DMS79 treated with DMSO at 0.1 percent for 48 hours (cell line): ENCODE measurements at regions not wholly inside any gene's neighbourhood (a gene's known extent, or its start where the extent isn't known, plus 50 kb on each side); places are given as distances from the start of the nearest gene placed in this dataset.
"Not testable (repeated sequence)": the region's sequence is repeated elsewhere in the genome, so short reads cannot be mapped to it uniquely, and the experiment has no call there.

Source experiments
- DNase-seq: peaks from one replicate; lab custom pipeline; 2025; lab: John Stamatoyannopoulos, UW

DNA sequence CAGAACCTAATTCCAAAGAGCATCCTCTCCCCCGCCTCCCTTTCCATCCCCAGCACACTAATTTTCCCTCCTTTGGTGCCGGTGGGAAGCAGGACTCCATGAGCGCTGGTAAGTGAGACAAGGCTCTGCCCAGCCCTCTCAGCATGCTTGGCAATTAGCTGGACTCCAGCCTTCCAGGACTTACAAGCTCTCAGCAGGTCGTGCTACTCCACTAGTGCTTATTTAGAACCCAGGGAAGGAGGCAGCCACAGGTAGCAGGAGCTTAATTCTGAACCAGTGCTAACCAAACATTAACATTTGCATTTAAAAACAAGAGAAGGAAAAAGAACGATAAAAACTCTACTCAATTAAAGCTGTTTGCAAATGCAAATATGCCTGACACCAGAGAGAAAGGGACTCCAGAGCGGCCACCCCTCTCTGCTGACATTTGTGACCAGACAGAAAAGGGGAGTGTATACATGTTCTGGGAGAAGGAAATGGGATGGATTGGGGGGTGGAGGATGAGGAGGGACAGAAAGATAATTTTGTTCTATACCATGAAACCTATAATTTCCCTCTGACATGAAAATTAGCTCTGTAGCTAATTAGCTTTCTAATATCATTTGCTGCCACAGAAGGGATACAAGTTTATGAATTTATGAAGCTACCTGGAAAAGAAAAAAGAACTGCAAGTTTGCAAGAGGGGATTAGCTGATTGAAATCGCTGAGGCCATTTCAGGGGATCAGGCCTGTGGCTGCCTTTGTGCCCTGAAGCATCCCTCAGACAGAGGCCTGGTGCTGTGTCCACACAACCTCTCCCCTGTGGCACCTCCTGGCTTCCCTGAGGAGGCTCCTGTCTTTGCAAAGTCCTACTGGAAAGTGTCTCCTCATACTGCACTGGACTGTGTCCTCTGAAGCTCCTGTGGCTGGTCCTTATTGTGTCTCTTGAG, 266.3 kb downstream of the SEC61B start:
- DNase-seq = no peak

GRCh38 chr9:99489060-99489413, 267.0 kb downstream of the SEC61B start:
- DNase-seq = no peak

- no peak for DNase-seq
These were observed 268.6 kb downstream of the SEC61B start for GRCh38 chr9:99490729-99491128.

GRCh38 chr9:99491408-99492158, 269.5 kb downstream of the SEC61B start:
- DNase-seq = no peak

DNA sequence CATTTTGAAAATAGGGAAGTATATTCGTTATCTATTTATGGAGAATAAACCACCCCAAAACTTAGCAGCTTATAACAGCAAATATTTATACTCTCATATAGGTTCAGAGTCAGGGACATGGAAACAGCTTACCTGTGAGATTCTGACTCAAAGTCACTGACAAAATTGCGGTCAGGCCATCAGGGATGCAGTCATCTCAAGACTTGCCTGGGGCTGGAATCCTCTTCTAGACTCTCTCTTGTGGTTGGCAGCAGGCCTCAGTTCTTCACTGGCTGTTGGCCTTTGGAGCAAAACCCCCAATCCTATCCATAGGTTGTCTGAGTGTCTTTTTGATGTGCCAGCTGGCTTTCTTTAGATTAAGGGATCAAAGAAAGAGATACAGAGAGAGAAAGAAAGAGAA, 275.6 kb downstream of the SEC61B start:
- no peak for DNase-seq

- DNase-seq = not testable (repeated sequence)
These were observed 276.9 kb downstream of the SEC61B start for GRCh38 chr9:99498979-99499378.

- no peak for DNase-seq
These were observed 283.9 kb downstream of the SEC61B start for GRCh38 chr9:99505936-99506335.

- DNase-seq = no peak
These were observed 284.8 kb downstream of the SEC61B start for GRCh38 chr9:99506747-99507348.

DNA sequence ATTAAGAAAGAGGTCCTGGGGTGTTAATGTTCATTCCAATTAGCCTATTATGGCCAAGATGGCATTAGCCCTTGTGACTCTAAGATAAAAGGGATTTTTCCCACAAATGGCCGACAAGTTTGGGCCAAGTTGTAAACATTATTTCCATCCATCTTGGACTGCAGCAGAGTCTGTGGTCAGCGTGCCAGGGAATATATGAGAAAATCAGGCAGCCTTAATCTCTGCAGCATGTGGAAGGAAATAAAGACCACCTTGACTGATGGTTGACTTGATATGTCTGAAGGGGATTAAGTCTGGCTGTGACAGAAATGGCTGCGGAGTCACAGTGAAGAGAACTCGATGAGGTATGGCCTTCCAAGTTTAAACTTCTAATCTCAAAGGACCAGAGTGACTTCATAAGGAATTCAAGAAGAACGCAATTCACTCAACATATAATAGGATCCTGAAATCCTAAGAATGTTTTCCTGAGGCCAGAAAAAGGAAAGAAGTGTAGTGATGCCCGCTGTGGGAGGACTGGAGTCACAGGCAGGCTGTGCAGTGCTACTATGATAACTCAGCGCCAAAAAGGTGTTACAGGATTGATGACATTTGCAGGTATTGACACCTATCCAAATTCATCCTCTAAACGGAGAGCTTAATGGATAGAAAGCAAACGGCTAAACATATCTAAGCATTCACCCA, 287.1 kb downstream of the SEC61B start:
- no peak for DNase-seq

- no peak for DNase-seq
These were observed 287.9 kb downstream of the SEC61B start for GRCh38 chr9:99509900-99510535.

DNA sequence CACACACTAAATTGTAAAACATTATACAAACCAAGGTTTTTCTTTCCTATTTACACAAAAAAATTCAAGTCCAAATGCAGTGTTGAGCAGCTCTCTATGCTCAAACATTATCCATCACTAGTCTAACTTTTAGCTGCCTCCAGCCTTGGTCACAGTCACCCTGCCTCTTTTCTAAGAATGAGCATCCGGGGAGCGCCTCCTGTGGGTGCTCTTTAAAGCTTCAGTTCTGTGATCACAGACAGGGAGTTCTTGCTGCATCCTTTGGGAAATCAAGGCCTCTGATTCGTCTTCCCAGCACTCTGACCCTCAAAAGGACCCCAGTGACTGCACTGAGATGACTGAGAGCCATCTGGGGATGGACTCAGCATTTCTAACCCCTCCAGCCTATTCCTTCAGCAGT, 289.6 kb downstream of the SEC61B start:
- DNase-seq = no peak

- DNase-seq = no peak
These were observed 291.5 kb downstream of the SEC61B start for GRCh38 chr9:99513441-99514112.

DNA sequence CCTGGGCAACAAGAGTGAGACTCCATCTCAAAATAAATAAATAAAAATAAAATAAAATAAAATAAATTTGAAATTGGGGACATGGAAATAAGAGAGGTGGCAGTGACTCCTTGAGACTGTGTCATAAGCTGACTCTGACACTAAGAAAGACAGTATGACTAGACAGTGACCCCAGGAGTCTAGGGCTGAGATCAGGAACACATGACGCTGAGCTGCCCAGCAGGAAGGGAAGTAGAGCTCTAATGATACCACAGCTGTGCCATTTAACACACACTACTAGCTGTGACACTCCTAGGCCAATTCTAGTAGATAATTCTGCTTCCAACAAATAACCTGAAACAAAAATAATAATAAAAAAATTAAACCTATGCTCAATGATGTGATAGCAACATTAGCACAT, 293.0 kb downstream of the SEC61B start:
- DNase-seq = no peak

- no peak for DNase-seq
These were observed 294.0 kb downstream of the SEC61B start for GRCh38 chr9:99515895-99516656.

DNA sequence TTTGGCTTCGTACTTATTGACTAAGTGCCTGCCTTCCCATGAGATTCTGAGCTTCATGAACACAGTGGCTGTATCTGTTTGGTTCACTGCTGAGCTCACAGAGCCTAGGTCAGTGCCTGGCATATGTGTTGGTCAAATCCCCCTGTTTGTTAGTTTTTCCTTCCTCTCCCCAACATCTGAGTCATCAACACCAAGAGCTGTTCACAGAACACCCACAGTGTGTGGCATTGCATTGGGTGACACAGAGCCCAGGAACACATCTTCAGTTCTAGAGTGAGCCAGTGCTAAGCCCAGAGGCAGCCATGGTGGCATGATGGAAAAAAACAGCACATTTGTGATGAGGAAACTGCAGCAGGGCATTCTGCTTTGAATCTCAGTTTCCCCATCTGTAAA, 294.6 kb downstream of the SEC61B start:
- DNase-seq = no peak

DNA sequence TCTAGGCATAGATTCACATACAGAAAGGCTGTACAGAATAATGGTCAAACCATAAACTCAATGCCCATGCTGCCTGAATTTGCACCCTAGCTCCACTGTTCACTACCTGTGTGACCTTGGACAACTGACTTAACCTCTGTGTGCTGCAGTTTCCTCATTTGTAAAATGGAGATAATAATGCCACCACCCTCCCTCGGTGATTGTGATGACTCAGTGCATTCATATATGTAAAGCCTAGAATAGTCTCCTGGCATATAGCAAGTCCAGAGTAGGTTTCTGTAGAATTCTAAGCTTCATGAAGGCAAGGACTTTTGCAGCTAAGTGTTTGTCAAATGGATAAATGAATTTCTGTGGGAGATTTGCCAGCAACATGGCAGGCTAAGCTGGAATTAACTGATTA, 297.8 kb upstream of the NR4A3 start:
- DNase-seq = no peak

GRCh38 chr9:99531313-99531712, 290.4 kb upstream of the NR4A3 start:
- DNase-seq = no peak

DNA sequence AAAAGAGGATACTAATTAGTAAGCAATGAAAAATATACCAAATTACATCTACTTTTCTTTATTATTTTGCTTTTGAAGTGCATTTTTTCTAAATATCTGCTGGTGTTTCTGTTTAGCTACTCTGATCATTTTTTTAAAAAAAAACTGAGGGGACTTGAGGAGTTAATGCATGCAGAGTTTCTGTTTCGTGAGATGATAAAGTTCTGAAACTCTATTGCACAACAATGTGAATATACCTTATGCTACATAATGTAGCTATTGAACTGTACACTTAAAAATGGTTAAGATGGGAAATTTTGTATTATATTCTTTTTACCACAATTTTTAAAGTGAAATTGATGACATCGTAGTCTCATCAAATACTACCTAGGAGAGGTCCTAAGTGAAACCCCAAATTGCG, 288.3 kb upstream of the NR4A3 start:
- DNase-seq = no peak

- no peak for DNase-seq
These were observed 283.7 kb upstream of the NR4A3 start for GRCh38 chr9:99537996-99538395.

DNA sequence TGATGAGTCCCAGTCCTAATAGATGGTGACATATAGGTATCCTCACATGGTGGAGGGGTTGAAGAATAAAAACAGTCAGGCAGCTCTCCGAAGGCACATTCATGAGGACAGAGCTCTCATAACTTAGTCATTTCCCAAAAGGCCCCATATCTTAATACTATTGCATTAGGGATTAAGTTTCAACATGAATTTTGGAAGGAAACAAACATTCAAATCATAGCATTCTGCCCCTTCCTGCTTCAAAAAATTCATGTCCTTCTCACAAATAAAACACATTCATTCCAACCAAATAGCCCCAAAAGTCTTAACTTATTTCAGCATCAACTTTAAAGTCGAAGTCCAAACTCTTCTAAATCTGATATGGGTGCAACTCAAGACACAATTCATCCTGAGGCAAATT, 277.2 kb upstream of the NR4A3 start:
- no peak for DNase-seq

GRCh38 chr9:99549441-99549840, 272.2 kb upstream of the NR4A3 start:
- no peak for DNase-seq
